GM18951 (cell line): ENCODE measurements at regions not wholly inside any gene's neighbourhood (a gene's known extent, or its start where the extent isn't known, plus 50 kb on each side); places are given as distances from the start of the nearest gene placed in this dataset.

ENCODE experiments used
- POLR2A ChIP-seq: IDR thresholded peaks from 4 replicates; pipeline ENCODE4 v1.6.1; 2011; ENCODE audit warnings: mild to moderate bottlenecking; ENCODE audit not compliant: insufficient read length, insufficient read depth; ENCODE audit errors: extremely low read depth
- in situ Hi-C: fragments of 300-500 bp; cut with MboI; formaldehyde crosslinking; loops from one replicate; pipeline ENCODE4 v1.12.0; 2022; ENCODE audit warnings: low sequenced_read_pairs, mixed read lengths, inconsistent platforms; ENCODE audit not compliant: unreplicated experiment

GRCh38 chr17:45690625-45691275 is 93.4 kb upstream of the CRHR1 start:
- no peak for TF ChIP-seq POLR2A
- in situ Hi-C loops: no loop called here

- TF ChIP-seq POLR2A: no peak
- in situ Hi-C loops: no loop called here
Observed at GRCh38 chr17:45692661-45693060, 91.5 kb upstream of the CRHR1 start.

- in situ Hi-C loops: no loop called here
- no peak for TF ChIP-seq POLR2A
Observed at GRCh38 chr17:45693792-45694191, 90.3 kb upstream of the CRHR1 start.

GRCh38 chr17:45696442-45696841 is 87.7 kb upstream of the CRHR1 start:
- in situ Hi-C loops: no loop called here
- no peak for TF ChIP-seq POLR2A

GRCh38 chr17:45697076-45697475 is 87.0 kb upstream of the CRHR1 start:
- TF ChIP-seq POLR2A: no peak
- in situ Hi-C loops: no loop called here

GRCh38 chr17:45700171-45701090 is 83.7 kb upstream of the CRHR1 start:
- in situ Hi-C loops: no loop called here
- TF ChIP-seq POLR2A: no peak

GRCh38 chr17:45702666-45703266 is 81.4 kb upstream of the CRHR1 start:
- no peak for TF ChIP-seq POLR2A
- in situ Hi-C loops: no loop called here

GRCh38 chr17:45703348-45703747 is 80.8 kb upstream of the CRHR1 start:
- in situ Hi-C loops: no loop called here
- TF ChIP-seq POLR2A: no peak

GRCh38 chr17:45703806-45704205 is 80.3 kb upstream of the CRHR1 start:
- in situ Hi-C loops: no loop called here
- no peak for TF ChIP-seq POLR2A

- in situ Hi-C loops: no loop called here
- no peak for TF ChIP-seq POLR2A
Observed at GRCh38 chr17:45704251-45704650, 79.9 kb upstream of the CRHR1 start.

- TF ChIP-seq POLR2A: no peak
- in situ Hi-C loops: no loop called here
Observed at GRCh38 chr17:45705123-45706009, 78.8 kb upstream of the CRHR1 start.

- in situ Hi-C loops: no loop called here
- TF ChIP-seq POLR2A: no peak
Observed at GRCh38 chr17:45706033-45706432, 78.1 kb upstream of the CRHR1 start.

GRCh38 chr17:45708707-45709290 is 75.3 kb upstream of the CRHR1 start:
- in situ Hi-C loops: no loop called here
- no peak for TF ChIP-seq POLR2A
